ENCODE measurements at regions not wholly inside any gene's neighbourhood (a gene's known extent, or its start where the extent isn't known, plus 50 kb on each side); places are given as distances from the start of the nearest gene placed in this dataset.
"Not testable (repeated sequence)": the region's sequence is repeated elsewhere in the genome, so short reads cannot be mapped to it uniquely, and the experiment has no call there.

DNA sequence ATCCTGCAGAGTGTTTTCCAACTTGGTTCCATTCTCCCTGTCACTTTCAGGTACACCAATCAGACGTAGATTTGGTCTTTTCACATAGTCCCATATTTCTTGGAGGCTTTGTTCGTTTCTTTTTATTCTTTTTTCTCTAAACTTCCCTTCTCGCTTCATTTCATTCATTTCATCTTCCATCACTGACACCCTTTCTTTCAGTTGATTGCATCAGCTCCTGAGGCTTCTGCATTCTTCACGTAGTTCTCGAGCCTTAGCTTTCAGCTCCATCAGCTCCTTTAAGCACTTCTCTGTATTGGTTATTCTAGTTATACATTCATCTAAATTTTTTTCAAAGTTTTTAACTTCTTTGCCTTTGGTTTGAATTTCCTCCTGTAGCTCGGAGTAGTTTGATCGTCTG, 140.1 kb downstream of the PLPPR4 start:
- TF ChIP-seq POLR2A (IDR thresholded peaks at IDR 0.05): not testable (repeated sequence)
- TF ChIP-seq, protein P1, sequence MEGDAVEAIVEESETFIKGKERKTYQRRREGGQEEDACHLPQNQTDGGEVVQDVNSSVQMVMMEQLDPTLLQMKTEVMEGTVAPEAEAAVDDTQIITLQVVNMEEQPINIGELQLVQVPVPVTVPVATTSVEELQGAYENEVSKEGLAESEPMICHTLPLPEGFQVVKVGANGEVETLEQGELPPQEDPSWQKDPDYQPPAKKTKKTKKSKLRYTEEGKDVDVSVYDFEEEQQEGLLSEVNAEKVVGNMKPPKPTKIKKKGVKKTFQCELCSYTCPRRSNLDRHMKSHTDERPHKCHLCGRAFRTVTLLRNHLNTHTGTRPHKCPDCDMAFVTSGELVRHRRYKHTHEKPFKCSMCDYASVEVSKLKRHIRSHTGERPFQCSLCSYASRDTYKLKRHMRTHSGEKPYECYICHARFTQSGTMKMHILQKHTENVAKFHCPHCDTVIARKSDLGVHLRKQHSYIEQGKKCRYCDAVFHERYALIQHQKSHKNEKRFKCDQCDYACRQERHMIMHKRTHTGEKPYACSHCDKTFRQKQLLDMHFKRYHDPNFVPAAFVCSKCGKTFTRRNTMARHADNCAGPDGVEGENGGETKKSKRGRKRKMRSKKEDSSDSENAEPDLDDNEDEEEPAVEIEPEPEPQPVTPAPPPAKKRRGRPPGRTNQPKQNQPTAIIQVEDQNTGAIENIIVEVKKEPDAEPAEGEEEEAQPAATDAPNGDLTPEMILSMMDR (IDR thresholded peaks at IDR 0.05): not testable (repeated sequence)
